ENCODE measurements at regions not wholly inside any gene's neighbourhood (a gene's known extent, or its start where the extent isn't known, plus 50 kb on each side); places are given as distances from the start of the nearest gene placed in this dataset.
"Not testable (repeated sequence)": the region's sequence is repeated elsewhere in the genome, so short reads cannot be mapped to it uniquely, and the experiment has no call there.

DNA sequence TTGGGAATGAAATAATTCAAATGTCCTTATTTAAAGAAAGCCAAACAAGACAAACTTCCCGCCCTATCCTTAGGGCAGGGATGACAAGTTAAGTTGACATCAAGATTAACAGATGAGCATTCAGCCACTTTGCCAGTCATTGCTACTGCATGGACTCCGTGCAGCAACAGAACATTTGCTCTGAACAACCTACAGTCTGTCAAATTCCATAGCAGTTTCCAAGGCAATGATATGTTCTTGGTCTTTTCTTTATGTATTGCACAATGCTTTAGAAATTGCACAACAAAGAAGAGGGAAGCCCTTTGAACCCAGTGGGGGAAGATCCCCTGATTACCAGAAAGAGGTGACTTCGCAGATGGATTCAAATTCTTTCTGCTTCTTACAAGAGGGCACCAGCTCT is 269.8 kb downstream of the BCAT1 start:
- DNase-seq (ENCODE audit: extremely low read depth in 1 of 2, low read depth in 1 of 2), result no peak

DNA sequence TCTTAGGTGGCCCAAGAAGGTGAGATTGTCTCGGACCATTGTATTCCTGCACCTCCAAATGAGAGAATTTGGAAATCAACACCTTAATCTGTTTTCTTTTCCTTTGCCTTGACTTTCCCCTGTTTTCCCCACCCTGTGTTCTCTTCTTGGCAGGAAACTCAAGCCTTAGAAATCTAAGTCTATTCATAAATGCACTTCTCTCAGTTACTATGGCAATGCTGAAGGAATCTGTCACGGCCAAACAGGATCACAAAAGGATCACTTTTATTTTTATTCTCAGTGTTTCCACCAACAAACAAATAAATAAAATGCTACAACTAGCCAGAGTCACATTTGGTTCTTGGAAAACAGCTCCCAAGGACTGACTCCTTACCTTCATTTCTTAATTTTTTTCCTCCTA is 270.5 kb downstream of the BCAT1 start:
- DNase-seq (ENCODE audit: extremely low read depth in 1 of 2, low read depth in 1 of 2), result no peak

DNA sequence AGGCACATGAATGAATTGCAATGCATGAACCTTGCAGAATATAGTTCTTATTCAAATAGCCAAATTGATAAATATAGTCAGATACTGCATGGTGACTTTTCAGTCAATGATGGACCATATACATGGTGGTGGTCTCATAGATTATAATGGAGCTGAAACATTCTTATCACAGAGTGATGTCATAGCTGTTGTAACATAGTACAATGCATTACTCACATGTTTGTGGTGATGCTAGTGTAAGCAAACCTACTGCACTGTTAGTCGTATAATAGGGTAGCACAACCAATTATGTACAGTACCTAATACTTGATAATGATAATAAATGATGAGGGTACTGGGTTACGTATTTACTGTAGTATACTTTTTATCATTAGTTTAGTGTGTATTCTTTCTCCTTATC is 280.3 kb downstream of the BCAT1 start:
- no peak for DNase-seq (ENCODE audit: extremely low read depth in 1 of 2, low read depth in 1 of 2)

DNA sequence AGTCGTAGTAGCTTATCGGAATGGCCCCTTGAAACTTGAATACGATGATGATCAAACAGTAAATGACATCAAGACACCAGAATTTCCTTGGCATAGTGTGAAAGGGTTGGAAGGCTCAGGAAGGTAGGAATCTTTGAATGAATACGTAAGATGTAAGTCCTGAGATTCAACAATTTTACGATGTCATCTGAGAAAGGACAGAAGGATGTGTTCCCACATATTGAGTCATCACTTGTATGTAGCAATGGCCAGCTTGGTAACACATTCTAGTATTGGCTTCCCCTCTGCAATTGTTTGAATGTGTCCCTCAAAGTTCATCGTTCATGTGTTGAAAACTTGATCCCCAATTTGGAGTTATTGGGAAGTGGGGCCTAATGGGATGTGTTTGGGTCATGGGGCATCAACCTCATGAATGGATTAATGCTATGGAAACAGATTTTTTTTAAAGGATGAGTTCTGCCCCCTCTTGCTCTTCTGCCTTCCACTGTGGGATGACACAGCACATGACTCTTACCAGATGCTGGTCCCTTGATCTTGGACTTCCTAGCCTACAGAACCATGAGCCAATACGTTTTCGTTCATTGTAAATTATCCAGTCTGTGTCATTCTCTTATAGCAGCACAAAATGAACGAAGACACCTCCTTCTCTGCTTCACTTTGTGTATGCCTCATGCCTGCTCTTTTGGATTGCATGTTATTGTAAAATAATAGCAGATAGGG is 284.6 kb downstream of the BCAT1 start:
- no peak for DNase-seq (ENCODE audit: extremely low read depth in 1 of 2, low read depth in 1 of 2)

DNA sequence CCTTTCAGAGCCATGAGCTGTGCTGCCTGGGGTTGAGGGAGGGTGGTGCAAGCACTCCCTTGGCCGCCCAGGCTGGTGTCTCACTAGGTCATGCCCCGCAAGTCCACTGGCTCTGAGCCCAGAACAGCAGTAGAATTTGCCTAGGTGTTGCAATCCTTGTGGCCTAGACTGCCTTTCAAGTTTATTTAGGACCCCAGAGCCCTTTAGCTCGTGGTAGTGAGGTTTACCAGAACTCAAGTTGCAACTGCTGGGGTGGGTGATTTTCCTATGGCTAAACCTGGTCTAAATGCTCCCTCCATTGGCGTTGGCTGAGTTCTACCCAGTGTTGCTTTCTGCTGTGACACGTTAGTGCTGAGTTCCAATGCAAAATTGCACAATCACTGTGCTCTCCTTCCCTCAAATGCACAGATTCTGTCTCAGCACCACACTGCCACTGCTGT is 287.2 kb downstream of the BCAT1 start:
- no peak for DNase-seq (ENCODE audit: extremely low read depth in 1 of 2, low read depth in 1 of 2)

DNA sequence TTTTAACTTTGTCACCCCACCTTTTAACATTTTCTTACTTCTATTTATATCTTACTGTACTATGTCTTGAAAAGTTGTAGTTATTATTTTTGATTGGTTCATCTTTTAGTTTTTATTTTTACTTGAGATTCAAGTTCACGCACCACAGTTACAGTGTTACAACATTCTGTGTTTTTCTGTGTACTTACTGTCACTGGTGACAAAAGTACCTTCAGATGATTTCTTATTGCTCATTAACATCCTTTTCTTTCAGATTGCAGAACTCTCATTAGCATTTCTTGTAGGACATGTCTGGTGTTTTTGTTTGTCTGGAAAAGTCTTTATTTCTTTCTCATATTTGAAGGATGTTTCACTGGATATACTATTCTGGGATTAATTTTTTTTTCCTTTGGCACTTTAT is 289.9 kb downstream of the BCAT1 start:
- DNase-seq (ENCODE audit: extremely low read depth in 1 of 2, low read depth in 1 of 2), result no peak

DNA sequence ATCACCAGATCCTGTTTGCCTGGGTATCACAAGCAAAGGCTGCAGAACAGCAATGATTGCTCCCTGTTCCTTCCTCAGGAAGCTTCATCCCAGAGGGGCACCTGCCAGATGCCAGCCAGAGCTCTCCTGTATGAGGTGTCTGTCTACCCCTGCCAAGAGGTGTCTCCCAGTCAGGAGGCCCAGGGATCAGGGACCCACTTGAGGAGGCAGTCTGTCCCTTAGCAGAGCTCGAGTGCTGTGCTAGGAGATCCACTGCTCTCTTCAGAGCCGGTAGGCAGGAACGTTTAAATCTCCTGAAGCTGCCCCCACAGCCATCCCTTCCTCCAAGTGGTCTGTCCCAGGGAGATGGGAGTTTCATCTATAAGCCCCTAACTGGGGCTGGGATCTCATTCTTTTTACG is 294.6 kb downstream of the BCAT1 start:
- not testable (repeated sequence) for DNase-seq (ENCODE audit: extremely low read depth in 1 of 2, low read depth in 1 of 2)

DNA sequence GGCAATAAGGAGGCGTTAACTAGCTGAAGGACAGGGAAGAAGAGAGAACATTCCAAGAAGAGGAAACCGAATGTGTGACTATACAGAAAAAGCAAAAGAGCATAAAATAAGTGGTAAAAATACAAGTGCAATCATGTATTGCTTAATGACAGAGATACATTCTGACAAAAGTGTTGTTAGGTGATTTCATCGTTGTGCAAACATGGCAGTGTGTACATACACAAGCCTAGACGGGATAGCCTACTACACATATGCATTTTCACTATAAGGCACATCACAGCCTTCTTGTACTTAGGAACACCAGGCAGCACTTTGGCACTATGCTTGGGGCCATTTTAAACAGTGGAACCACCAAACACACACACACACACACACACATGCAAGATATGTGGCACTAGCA is 299.3 kb downstream of the BCAT1 start:
- no peak for DNase-seq (ENCODE audit: extremely low read depth in 1 of 2, low read depth in 1 of 2)

DNA sequence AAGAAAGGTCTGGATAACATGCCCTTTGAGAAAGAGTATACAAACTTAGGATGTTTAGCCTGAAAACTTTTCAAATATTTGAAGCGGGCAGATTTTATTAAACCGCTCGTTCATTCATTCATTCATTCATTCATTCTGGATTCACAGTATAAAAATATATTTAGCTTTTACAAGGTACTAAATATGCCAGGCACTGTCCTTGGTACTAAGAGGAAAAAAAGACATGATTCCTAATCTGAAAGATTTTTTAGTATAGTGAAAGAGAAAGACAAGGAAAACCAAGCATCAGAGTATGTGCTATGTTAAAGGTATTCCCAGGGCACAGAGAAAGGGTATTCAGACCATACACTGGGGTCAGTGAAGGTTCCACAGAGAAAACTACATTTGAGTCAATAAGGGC is 299.7 kb downstream of the BCAT1 start:
- no peak for DNase-seq (ENCODE audit: extremely low read depth in 1 of 2, low read depth in 1 of 2)

DNA sequence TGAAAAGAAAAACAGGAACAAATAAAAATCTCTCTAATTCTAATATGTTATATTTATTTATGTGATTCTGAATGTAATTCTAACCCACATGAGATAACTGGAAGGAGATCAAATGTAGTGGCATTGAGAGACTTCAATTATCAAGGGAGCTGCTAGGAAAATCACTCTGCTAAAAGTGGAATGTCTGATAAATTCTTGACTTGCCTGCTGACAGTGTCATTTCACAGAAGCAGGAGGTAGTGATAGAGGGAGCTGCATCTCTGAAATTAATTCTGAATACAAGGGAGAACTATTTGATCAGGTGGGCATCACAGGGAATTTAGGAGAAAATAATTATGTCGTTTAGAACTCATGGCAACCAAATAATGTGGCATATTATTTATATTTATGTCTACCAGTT is 303.6 kb downstream of the BCAT1 start:
- DNase-seq (ENCODE audit: extremely low read depth in 1 of 2, low read depth in 1 of 2), result no peak

DNA sequence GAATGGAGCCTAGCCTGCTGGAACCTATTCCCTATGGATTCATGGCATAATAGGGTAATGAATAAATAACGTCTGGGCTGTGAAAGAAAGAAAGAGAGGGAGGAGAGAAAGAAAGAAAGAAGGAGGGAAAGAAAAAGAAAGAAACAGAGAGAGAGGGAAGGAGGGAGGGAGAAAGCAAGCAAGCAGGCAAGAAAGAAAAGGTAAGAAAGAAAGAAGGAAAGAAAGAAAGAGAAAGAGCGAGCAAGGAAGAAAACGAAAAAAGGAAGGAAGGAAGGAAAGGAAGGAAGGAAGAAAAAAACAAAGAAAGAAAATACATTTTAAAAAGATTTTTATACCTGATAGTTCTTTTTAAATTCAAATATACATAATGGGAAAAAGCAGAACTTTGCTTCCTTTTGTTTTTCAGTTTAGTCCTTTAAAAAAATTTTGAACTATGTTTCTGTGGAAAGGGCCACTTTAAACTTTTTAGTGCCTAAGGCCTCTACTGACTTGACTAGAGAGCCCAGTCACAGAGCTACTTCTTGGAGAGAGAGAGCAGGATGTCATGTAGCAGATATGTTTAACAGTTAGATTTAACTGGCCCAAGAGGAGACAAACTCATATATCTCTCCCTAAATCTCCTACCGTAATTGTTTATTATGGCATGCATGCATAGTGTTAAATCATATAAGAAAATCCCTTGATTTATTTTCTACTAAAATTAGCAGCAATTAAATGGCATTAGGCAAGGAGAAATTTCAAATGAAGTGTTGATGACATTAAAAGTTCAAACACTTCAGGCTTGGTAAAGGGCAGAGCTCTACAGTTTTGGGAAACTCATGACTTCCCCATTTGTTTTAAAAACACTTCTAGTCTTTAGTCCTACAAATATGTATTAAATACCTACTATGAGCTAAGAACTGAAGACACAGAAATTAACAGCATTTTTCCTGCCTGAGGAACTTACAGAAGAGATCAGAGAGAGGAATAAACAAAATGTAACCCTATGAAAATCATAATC is 305.5 kb downstream of the BCAT1 start:
- DNase-seq (ENCODE audit: extremely low read depth in 1 of 2, low read depth in 1 of 2), result no peak

DNA sequence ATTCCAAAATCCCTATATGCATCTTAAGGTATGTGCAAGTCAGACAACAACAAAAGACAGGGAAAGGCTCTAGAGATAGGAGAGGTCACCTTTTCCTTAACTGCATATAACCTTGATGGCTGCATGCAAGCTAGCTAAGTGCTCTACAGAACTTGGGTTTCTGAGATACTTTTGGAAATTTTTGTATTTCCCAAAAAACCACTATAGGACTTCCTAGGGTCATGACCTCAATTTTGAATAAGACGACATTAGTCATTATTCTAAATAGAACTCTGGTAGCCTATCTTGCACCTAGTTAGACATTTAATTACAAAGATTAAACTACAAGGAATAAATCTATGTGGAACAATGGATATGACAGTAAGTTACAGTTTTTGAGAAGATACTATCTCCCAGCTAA is 309.3 kb downstream of the BCAT1 start:
- DNase-seq (ENCODE audit: extremely low read depth in 1 of 2, low read depth in 1 of 2), result no peak

DNA sequence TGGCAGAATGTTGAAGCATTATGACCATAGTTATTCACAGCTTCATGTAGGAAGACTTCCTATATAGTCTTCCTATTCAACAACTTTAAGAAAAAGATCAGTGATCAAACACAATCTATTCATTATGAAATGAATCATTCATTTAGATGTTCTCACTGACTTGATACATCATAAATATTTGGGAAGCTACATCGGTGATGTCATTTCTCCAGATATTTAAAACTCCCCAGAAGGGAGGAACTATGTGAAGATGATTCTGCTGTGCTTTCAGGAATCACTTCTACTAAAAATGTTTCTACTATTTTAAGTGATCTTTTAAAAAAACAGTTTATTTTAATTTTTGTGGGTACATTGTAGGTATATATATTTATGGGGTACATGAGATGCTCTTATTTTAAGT is 316.4 kb downstream of the BCAT1 start:
- DNase-seq (ENCODE audit: extremely low read depth in 1 of 2, low read depth in 1 of 2), result no peak

DNA sequence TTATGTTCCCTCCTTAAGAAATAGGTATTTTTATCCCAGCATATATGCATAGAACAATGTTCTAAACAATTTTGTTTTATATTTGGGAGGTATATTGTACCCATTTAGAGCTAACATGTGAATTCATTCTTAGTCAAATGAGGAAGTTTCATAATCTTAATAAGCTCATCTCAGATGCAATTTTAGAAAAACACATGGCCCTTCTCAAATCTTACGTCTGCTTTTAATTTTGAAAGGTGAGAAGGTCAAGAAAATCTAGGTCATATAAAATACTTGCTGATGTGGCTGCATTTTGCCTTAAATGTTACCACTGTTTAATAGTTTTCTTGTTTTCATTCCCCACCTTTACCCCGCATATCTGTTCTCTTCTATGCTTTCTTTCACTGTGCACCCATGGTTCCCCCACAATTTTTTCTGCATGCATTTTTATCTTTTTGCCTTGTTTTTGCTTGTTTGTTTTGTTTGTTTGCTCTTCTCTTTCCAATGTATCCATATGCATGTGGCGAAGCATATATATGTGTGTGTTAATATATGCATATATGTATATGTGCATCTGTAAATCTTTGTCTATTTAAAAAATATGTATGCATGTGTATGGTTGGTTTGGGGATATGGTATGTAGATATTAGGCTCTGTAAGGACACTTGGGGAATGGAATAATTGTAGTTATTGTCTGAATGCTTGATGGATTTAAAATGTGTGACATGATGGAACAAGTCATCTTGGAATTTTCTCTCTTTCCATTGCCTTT is 317.1 kb downstream of the BCAT1 start:
- no peak for DNase-seq (ENCODE audit: extremely low read depth in 1 of 2, low read depth in 1 of 2)

DNA sequence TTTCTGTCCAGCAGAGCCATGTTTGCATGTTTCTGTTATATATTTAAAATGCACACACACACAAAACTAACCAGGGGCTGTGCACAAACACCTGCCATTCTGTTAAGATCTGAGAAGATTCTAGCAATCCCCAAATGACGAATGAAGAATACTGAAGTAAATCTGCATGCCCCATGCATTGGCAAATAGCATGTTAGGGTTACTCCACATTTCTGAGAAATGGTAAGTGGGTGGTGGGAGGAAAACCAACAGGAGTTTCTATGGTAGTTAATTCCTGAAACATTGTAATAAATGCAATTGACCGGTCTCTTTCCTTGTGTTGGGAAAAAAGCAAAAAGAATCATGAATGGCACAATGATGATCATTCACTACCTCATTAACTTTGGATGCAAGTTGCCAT is 318.0 kb downstream of the BCAT1 start:
- DNase-seq (ENCODE audit: extremely low read depth in 1 of 2, low read depth in 1 of 2), result no peak

DNA sequence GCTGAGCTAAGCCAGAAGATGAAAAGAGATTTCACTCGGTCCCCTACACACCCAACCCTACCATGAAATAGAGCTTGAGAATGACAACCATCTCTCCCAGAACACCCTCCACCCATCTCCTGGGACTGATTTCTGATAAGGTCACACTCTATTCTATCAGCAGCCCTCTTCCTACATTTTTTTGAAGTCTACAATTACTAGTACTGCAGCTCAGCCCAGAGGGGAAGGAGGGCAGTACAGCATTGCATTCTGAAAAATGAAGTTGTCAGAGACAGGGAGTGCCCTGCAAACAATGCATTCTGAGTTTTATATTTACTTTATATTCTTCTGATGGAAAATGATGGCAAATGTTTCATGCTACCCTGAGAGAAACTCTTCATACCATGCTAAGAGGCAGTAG is 318.5 kb downstream of the BCAT1 start:
- DNase-seq (ENCODE audit: extremely low read depth in 1 of 2, low read depth in 1 of 2), result no peak

DNA sequence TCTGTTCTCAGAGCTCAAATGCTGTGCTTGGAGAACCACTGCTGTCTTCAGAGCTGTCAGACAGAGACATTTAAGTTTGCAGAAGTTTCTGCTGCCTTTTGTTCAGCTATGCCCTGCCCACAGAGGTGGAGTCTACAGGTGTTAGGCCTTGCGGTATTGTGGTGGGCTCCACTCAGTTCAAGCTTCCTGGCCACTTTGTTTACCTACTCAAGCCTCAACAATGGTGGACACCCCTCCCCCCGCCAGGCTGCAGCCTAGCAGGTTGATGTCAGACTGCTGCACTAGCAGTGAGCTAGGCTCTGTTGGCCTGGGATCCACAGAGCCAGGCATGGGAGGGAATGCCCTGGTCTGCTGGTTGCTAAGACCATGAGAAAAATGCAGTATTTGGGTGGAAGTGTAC is 323.8 kb downstream of the BCAT1 start:
- no peak for DNase-seq (ENCODE audit: extremely low read depth in 1 of 2, low read depth in 1 of 2)

DNA sequence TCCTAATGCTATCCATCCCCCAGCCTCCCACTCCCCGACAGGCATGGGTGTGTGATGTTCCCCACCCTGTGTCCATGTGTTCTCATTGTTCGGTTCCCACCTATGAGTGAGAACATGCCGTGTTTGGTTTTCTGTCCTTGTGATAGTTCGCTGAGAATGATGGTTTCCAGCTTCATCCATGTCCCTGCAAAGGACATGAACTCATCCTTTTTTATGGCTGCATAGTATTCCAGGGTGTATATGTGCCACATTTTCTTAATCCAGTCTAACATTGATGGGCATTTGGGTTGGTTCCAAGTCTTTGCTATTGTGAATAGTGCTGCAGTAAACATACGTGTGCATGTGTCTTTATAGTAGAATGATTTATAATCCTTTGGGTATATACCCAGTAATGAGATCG is 328.9 kb downstream of the BCAT1 start:
- DNase-seq (ENCODE audit: extremely low read depth in 1 of 2, low read depth in 1 of 2), result not testable (repeated sequence)

DNA sequence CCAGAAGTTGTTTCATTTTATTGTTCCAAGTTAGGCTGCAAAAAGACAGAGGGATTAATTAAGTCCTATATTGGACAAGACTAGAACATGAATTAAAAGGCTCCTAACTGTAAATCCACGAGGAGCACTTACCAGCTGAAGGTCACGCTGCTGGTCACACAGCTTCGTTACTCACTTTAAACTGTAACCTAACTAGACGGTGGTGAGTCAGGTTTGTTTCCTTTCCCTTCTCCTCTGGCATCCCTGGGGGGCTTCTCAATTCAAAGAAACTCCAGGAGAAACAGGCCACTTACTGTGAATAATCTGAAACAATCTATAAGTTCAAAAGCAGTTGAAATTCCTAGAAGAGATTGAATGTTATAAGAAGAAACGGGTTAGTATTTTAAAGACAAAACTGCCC is 331.4 kb downstream of the BCAT1 start:
- no peak for DNase-seq (ENCODE audit: extremely low read depth in 1 of 2, low read depth in 1 of 2)

DNA sequence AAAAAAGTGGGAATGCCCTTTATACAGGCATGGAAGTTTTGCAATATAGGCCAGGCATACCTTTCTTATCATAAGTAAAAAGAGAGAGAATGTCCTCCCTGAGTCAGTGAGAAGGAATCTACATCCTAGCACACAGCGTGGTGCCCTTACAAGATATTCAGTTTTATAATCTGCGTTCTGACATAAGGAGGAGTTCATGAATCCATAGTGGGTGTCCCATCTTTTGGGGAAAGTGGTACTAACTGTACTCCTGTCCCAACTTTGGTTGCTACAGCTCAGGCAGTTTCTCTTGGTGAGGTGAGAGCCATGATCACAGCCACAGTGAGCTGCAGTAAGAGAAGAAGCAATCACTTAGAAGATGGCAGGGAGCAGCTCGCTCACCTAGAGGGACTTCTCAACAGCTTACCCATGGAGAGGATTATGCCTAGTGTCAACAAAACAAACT is 332.9 kb downstream of the BCAT1 start:
- no peak for DNase-seq (ENCODE audit: extremely low read depth in 1 of 2, low read depth in 1 of 2)

DNA sequence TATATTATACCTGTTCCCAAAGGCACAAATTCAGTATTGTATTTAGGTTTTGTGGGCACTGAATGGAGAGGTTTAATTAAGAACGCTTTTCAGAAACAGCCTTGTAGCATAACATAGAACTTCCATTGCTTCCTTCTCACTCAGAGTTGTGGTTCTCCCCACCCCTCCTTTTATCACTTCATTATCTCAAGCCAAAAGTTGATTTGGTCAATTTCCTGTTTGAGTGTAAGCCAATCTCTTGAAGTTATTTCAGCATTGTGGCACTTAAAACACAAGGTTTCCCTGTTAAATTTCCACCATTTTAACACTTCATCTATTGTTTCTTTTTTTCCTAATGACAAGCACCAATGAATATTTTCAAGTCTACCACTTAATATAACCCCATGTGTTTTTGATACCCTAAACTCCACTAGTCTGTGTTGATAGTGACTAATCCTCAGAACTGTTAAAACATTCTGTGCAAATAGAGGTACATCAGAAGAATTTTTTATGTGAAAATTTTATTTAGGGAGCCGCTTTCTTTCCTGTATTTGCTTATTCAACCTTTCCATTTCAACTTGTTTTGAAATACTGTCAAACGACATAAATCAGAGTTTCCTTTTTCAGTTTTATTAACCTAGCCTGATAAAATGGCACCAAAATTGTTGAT is 340.1 kb downstream of the BCAT1 start:
- DNase-seq (ENCODE audit: extremely low read depth in 1 of 2, low read depth in 1 of 2), result no peak

Data from stimulated activated CD8-positive, alpha-beta memory T cell treated with anti-CD3 and anti-CD28 coated beads, Interleukin-7, amount 100 ng/mL, for 48 hours (primary cell).